H9 (cell line): ENCODE measurements at regions not wholly inside any gene's neighbourhood (a gene's known extent, or its start where the extent isn't known, plus 50 kb on each side); places are given as distances from the start of the nearest gene placed in this dataset.

Experiments
- DNase-seq: peaks from one replicate; pipeline ENCODE4 v3.0.0-alpha.2; 2017
- H2AFZ ChIP-seq: one replicate; pipeline ENCODE4 v1.6.1; 2013; ENCODE audit warnings: mild to moderate bottlenecking, low read length, control low read depth, moderate library complexity
- H2AK5ac ChIP-seq: 2 replicates; pipeline ENCODE4 v1.6.1; 2013; ENCODE audit warnings: low read length, control low read depth, mixed read lengths; ENCODE audit not compliant: insufficient read length
- H2BK120ac ChIP-seq: one replicate; pipeline ENCODE4 v1.6.1; 2013; ENCODE audit warnings: low read depth, mild to moderate bottlenecking, low read length, control low read depth, inconsistent platforms; ENCODE audit not compliant: poor library complexity, severe bottlenecking
- H2BK12ac ChIP-seq: 2 replicates; pipeline ENCODE4 v1.6.1; 2013; ENCODE audit warnings: low read length, control low read depth, mixed read lengths, low read depth; ENCODE audit not compliant: insufficient read length
- H2BK15ac ChIP-seq: 2 replicates; pipeline ENCODE4 v1.6.1; 2013; ENCODE audit warnings: low read depth, low read length, control low read depth
- H2BK20ac ChIP-seq: one replicate; pipeline ENCODE4 v1.6.1; 2013; ENCODE audit warnings: low read depth, mild to moderate bottlenecking, low read length, control low read depth, inconsistent platforms; ENCODE audit not compliant: poor library complexity, severe bottlenecking
- H2BK5ac ChIP-seq: 2 replicates; pipeline ENCODE4 v1.6.1; 2013; ENCODE audit warnings: low read length, control low read depth, mixed read lengths; ENCODE audit not compliant: insufficient read length
- H3K14ac ChIP-seq: 2 replicates; pipeline ENCODE4 v1.6.1; 2013; ENCODE audit warnings: low read length, control low read depth; ENCODE audit not compliant: insufficient read depth
- H3K18ac ChIP-seq: 2 replicates; pipeline ENCODE4 v1.6.1; 2013; ENCODE audit warnings: low read depth, mild to moderate bottlenecking, mixed read lengths, low read length, control low read depth; ENCODE audit not compliant: insufficient read length
- H3K23ac ChIP-seq: 2 replicates; pipeline ENCODE4 v1.6.1; 2013; ENCODE audit warnings: low read length, control low read depth, mixed read lengths, low read depth; ENCODE audit not compliant: insufficient read length
- H3K23me2 ChIP-seq: 2 replicates; pipeline ENCODE4 v1.6.1; 2013; ENCODE audit warnings: low read depth, mild to moderate bottlenecking, mixed read lengths, low read length, control low read depth; ENCODE audit not compliant: insufficient read length, poor library complexity, severe bottlenecking
- H3K27ac ChIP-seq: 2 replicates; pipeline ENCODE4 v1.5.1; 2013; ENCODE audit warnings: low read length, control low read depth, mixed read lengths, low read depth; ENCODE audit not compliant: insufficient read length
- H3K27me3 ChIP-seq: 2 replicates; pipeline ENCODE4 v1.6.1; 2013; ENCODE audit warnings: low read length, control low read depth, inconsistent platforms; ENCODE audit not compliant: insufficient read depth
- H3K4ac ChIP-seq: 2 replicates; pipeline ENCODE4 v1.6.1; 2013; ENCODE audit warnings: low read depth, mild to moderate bottlenecking, control low read depth, inconsistent platforms, low read length, moderate library complexity
- H3K4me1 ChIP-seq: 2 replicates; pipeline ENCODE4 v1.6.1; 2013; ENCODE audit warnings: low read length, control low read depth, inconsistent platforms; ENCODE audit not compliant: insufficient read depth
- H3K4me2 ChIP-seq: 2 replicates; pipeline ENCODE4 v1.6.1; 2013; ENCODE audit warnings: low read length, control low read depth, mixed read lengths; ENCODE audit not compliant: insufficient read length, insufficient read depth
- H3K56ac ChIP-seq: 2 replicates; pipeline ENCODE4 v1.6.1; 2013; ENCODE audit warnings: low read depth, mild to moderate bottlenecking, mixed read lengths, low read length, control low read depth; ENCODE audit not compliant: insufficient read length
- H3K79me1 ChIP-seq: 2 replicates; pipeline ENCODE4 v1.6.1; 2013; ENCODE audit warnings: low read depth, mild to moderate bottlenecking, moderate library complexity, low read length, control low read depth, inconsistent platforms; ENCODE audit not compliant: insufficient read depth, poor library complexity, severe bottlenecking
- H3K79me2 ChIP-seq: 2 replicates; pipeline ENCODE4 v1.6.1; 2013; ENCODE audit warnings: low read length, control low read depth, inconsistent platforms; ENCODE audit not compliant: insufficient read depth
- H3K9ac ChIP-seq: 2 replicates; pipeline ENCODE4 v1.6.1; 2013; ENCODE audit warnings: low read length, control low read depth, mixed read lengths; ENCODE audit not compliant: insufficient read length; ENCODE audit errors: extremely low read depth
- H3K9me3 ChIP-seq: one replicate; pipeline ENCODE4 v1.6.1; 2013; ENCODE audit warnings: low read depth, low read length, inconsistent platforms; ENCODE audit not compliant: control insufficient read depth
- H3T11ph ChIP-seq: one replicate; pipeline ENCODE4 v1.6.1; 2013; ENCODE audit warnings: mild to moderate bottlenecking, low read length, control low read depth, inconsistent platforms
- H4K20me1 ChIP-seq: one replicate; pipeline ENCODE4 v1.6.1; 2013; ENCODE audit not compliant: control insufficient read depth, insufficient read length, insufficient read depth
- H4K5ac ChIP-seq: 2 replicates; pipeline ENCODE4 v1.6.1; 2013; ENCODE audit warnings: low read depth, mild to moderate bottlenecking, mixed read lengths, low read length, control low read depth; ENCODE audit not compliant: insufficient read length
- H4K8ac ChIP-seq: replicated peaks from 2 replicates; pipeline ENCODE4 v1.6.1; 2013; ENCODE audit warnings: low read length, control low read depth, mixed read lengths, low read depth; ENCODE audit not compliant: insufficient read length
- H4K91ac ChIP-seq: 2 replicates; pipeline ENCODE4 v1.6.1; 2013; ENCODE audit warnings: low read depth, mild to moderate bottlenecking, moderate library complexity, mixed read lengths, low read length, control low read depth; ENCODE audit not compliant: insufficient read length
- H3K27ac Mint-ChIP-seq, 3 experiments: 2 replicates in 2 of 3; 3 replicates in 1 of 3; pipeline ENCODE4 v1.8.0; 2020 to 2021; ENCODE audit warnings: mixed read lengths in 3 of 3, mild to moderate bottlenecking in 1 of 3, moderate library complexity in 1 of 3
- H3K27me3 Mint-ChIP-seq: 2 replicates; pipeline ENCODE4 v1.8.0; 2021; ENCODE audit warnings: low read depth, mild to moderate bottlenecking, moderate library complexity, mixed read lengths
- H3K36me3 Mint-ChIP-seq, 3 experiments: 2 replicates in 2 of 3; 3 replicates in 1 of 3; pipeline ENCODE4 v1.8.0; 2020 to 2021; ENCODE audit warnings: low read depth in 3 of 3, mixed read lengths in 3 of 3; ENCODE audit not compliant: insufficient read depth in 1 of 3
- H3K4me1 Mint-ChIP-seq, 2 experiments: 2 replicates each; pipeline ENCODE4 v1.8.0; 2020; ENCODE audit warnings: mixed read lengths in 2 of 2
- H3K4me3 Mint-ChIP-seq, 2 experiments: 2 replicates in 1 of 2; 3 replicates in 1 of 2; pipeline ENCODE4 v1.8.0; 2020 to 2021; ENCODE audit warnings: mild to moderate bottlenecking in 2 of 2, mixed read lengths in 2 of 2, moderate library complexity in 1 of 2
- H3K9me3 Mint-ChIP-seq, 2 experiments: 2 replicates in 1 of 2; 3 replicates in 1 of 2; pipeline ENCODE4 v1.8.0; 2020; ENCODE audit warnings: mild to moderate bottlenecking in 2 of 2, mixed read lengths in 2 of 2, moderate library complexity in 1 of 2
- CTCF ChIP-seq: fragments of 200-600 bp; sonication (generic); conservative IDR thresholded peaks from 3 replicates; pipeline ENCODE4 v1.8.0; 2021; ENCODE audit warnings: antibody characterized with exemption, mild to moderate bottlenecking
- WGBS: extraction: QIAGEN DNeasy Blood & Tissue Kit; methylation state at CpG from one replicate; pipeline ENCODE4 v1.1.7; 2013; ENCODE audit warnings: missing lambda C conversion rate, low lambda C conversion rate, mixed read lengths; ENCODE audit not compliant: insufficient read length; ENCODE audit errors: extremely low coverage; 5-methylcytosine and 5-hydroxymethylcytosine counted together

GRCh38 chr2:193222454-193222853 is 1027.7 kb upstream of the TMEFF2 start:
- WGBS: no CpG with 5 or more reads among the region's 2 CpGs
- no peak for TF ChIP-seq CTCF

More at GRCh38 chr2:193222454-193222853, 1027.7 kb upstream of the TMEFF2 start:
- Histone ChIP-seq H3T11ph (no peak overlapping the region), H2BK120ac (no peak overlapping the region), H3K27ac (no peak overlapping the region), H4K20me1 (no peaks in the 10 kb centered on the region), H3K4me1 (no peaks in the 10 kb centered on the region), H3K9ac (no peak overlapping the region), H3K27me3 (no peaks in the 10 kb centered on the region), H3K56ac (no peak overlapping the region), H2BK20ac (no peak overlapping the region), H2BK15ac (no peak overlapping the region), H2AK5ac (no peak overlapping the region), H4K5ac (no peak overlapping the region), H3K79me2 (no peaks in the 10 kb centered on the region), H3K18ac (no peak overlapping the region), H3K4ac (no peak overlapping the region), H3K14ac (no peak overlapping the region), H3K4me2 (no peak overlapping the region), H4K91ac (no peak overlapping the region), H2BK12ac (no peak overlapping the region), H3K23me2 (no peaks in the 10 kb centered on the region), H2AFZ (no peak overlapping the region), H4K8ac (no peak overlapping the region), H3K23ac (no peak overlapping the region), H3K9me3 (no peaks in the 10 kb centered on the region), H3K79me1 (no peaks in the 10 kb centered on the region), H2BK5ac (no peak overlapping the region)
- no peak for DNase-seq
- Mint-ChIP-seq H3K27ac (no peak overlapping the region), H3K36me3 (no peaks in the 10 kb centered on the region), H3K27me3 (no peaks in the 10 kb centered on the region), H3K4me1 (no peaks in the 10 kb centered on the region), H3K4me3 (no peak overlapping the region), H3K9me3 (no peaks in the 10 kb centered on the region)
